ENCODE measurements at regions not wholly inside any gene's neighbourhood (a gene's known extent, or its start where the extent isn't known, plus 50 kb on each side); places are given as distances from the start of the nearest gene placed in this dataset.
"Not testable (repeated sequence)": the region's sequence is repeated elsewhere in the genome, so short reads cannot be mapped to it uniquely, and the experiment has no call there.

- Histone ChIP-seq H3K27ac (ENCODE audit: low read length) (no peak overlapping the region), H3K4me1 (ENCODE audit: control insufficient read depth, low read depth, low read length) (no peaks in the 10 kb centered on the region), H3K4me3 (ENCODE audit: low read length) (no peak overlapping the region), H3K9me3 (ENCODE audit: control insufficient read depth, low read depth, low read length) (no peaks in the 10 kb centered on the region), H3K9ac (ENCODE audit: low read length) (no peak overlapping the region), H3K27me3 (ENCODE audit: control insufficient read depth, insufficient read depth, low read length) (no peaks in the 10 kb centered on the region), H3K36me3 (ENCODE audit: control insufficient read depth, low read depth, low read length) (no peaks in the 10 kb centered on the region)
Measured at GRCh38 chr3:73846951-73847350, 222.2 kb upstream of the PDZRN3 start.

GRCh38 chr3:73839032-73839431 lies 214.3 kb upstream of the PDZRN3 start:
- H3K9me3 ChIP-seq (ENCODE audit: control insufficient read depth, low read depth, low read length), result peaks cover 7% of the 10 kb centered on the region
- H3K36me3 ChIP-seq (ENCODE audit: control insufficient read depth, low read depth, low read length), result no peaks in the 10 kb centered on the region
- no peaks in the 10 kb centered on the region for H3K4me1 ChIP-seq (ENCODE audit: control insufficient read depth, low read depth, low read length)
- no peak overlapping the region for H3K9ac ChIP-seq (ENCODE audit: low read length)
- H3K4me3 ChIP-seq (ENCODE audit: low read length), result no peak overlapping the region
- no peaks in the 10 kb centered on the region for H3K27me3 ChIP-seq (ENCODE audit: control insufficient read depth, insufficient read depth, low read length)
- H3K27ac ChIP-seq (ENCODE audit: low read length), result no peak overlapping the region

- Histone ChIP-seq H3K4me3 (ENCODE audit: low read length) (no peak overlapping the region), H3K36me3 (ENCODE audit: control insufficient read depth, low read depth, low read length) (no peaks in the 10 kb centered on the region), H3K27ac (ENCODE audit: low read length) (no peak overlapping the region), H3K9ac (ENCODE audit: low read length) (no peak overlapping the region), H3K9me3 (ENCODE audit: control insufficient read depth, low read depth, low read length) (peaks cover 7% of the 10 kb centered on the region), H3K27me3 (ENCODE audit: control insufficient read depth, insufficient read depth, low read length) (no peaks in the 10 kb centered on the region), H3K4me1 (ENCODE audit: control insufficient read depth, low read depth, low read length) (no peaks in the 10 kb centered on the region)
Measured at GRCh38 chr3:73835945-73836344, 211.2 kb upstream of the PDZRN3 start.

- no peak overlapping the region for H3K9ac ChIP-seq (ENCODE audit: low read length)
- H3K9me3 ChIP-seq (ENCODE audit: control insufficient read depth, low read depth, low read length), result peaks cover 7% of the 10 kb centered on the region
- no peak overlapping the region for H3K27ac ChIP-seq (ENCODE audit: low read length)
- no peak overlapping the region for H3K4me3 ChIP-seq (ENCODE audit: low read length)
- H3K36me3 ChIP-seq (ENCODE audit: control insufficient read depth, low read depth, low read length), result no peaks in the 10 kb centered on the region
- H3K4me1 ChIP-seq (ENCODE audit: control insufficient read depth, low read depth, low read length), result no peaks in the 10 kb centered on the region
- H3K27me3 ChIP-seq (ENCODE audit: control insufficient read depth, insufficient read depth, low read length), result no peaks in the 10 kb centered on the region
Measured at GRCh38 chr3:73832426-73832825, 207.7 kb upstream of the PDZRN3 start.

- Histone ChIP-seq H3K36me3 (ENCODE audit: control insufficient read depth, low read depth, low read length) (no peaks in the 10 kb centered on the region), H3K27me3 (ENCODE audit: control insufficient read depth, insufficient read depth, low read length) (no peaks in the 10 kb centered on the region), H3K27ac (ENCODE audit: low read length) (no peak overlapping the region), H3K9me3 (ENCODE audit: control insufficient read depth, low read depth, low read length) (no peaks in the 10 kb centered on the region), H3K4me1 (ENCODE audit: control insufficient read depth, low read depth, low read length) (no peaks in the 10 kb centered on the region), H3K9ac (ENCODE audit: low read length) (no peak overlapping the region), H3K4me3 (ENCODE audit: low read length) (no peak overlapping the region)
Measured at GRCh38 chr3:73828348-73828747, 203.6 kb upstream of the PDZRN3 start.

- Histone ChIP-seq H3K36me3 (ENCODE audit: control insufficient read depth, low read depth, low read length) (no peaks in the 10 kb centered on the region), H3K27ac (ENCODE audit: low read length) (no peak overlapping the region), H3K4me1 (ENCODE audit: control insufficient read depth, low read depth, low read length) (no peaks in the 10 kb centered on the region), H3K27me3 (ENCODE audit: control insufficient read depth, insufficient read depth, low read length) (no peaks in the 10 kb centered on the region), H3K9me3 (ENCODE audit: control insufficient read depth, low read depth, low read length) (no peaks in the 10 kb centered on the region), H3K9ac (ENCODE audit: low read length) (no peak overlapping the region), H3K4me3 (ENCODE audit: low read length) (no peak overlapping the region)
Measured at GRCh38 chr3:73827725-73828211, 203.0 kb upstream of the PDZRN3 start.

- H3K4me3 ChIP-seq (ENCODE audit: low read length), result no peak overlapping the region
- no peak overlapping the region for H3K27ac ChIP-seq (ENCODE audit: low read length)
- H3K27me3 ChIP-seq (ENCODE audit: control insufficient read depth, insufficient read depth, low read length), result no peaks in the 10 kb centered on the region
- H3K9ac ChIP-seq (ENCODE audit: low read length), result no peak overlapping the region
- no peaks in the 10 kb centered on the region for H3K4me1 ChIP-seq (ENCODE audit: control insufficient read depth, low read depth, low read length)
- H3K36me3 ChIP-seq (ENCODE audit: control insufficient read depth, low read depth, low read length), result no peaks in the 10 kb centered on the region
- H3K9me3 ChIP-seq (ENCODE audit: control insufficient read depth, low read depth, low read length), result no peaks in the 10 kb centered on the region
Measured at GRCh38 chr3:73827204-73827603, 202.5 kb upstream of the PDZRN3 start.

GRCh38 chr3:73820896-73821295 lies 196.2 kb upstream of the PDZRN3 start:
- not testable (repeated sequence) for H3K27me3 ChIP-seq (ENCODE audit: control insufficient read depth, insufficient read depth, low read length)

GRCh38 chr3:73820431-73820830 lies 195.7 kb upstream of the PDZRN3 start:
- Histone ChIP-seq H3K9me3 (ENCODE audit: control insufficient read depth, low read depth, low read length) (peaks cover 3% of the 10 kb centered on the region), H3K4me1 (ENCODE audit: control insufficient read depth, low read depth, low read length) (no peaks in the 10 kb centered on the region), H3K27me3 (ENCODE audit: control insufficient read depth, insufficient read depth, low read length) (no peaks in the 10 kb centered on the region), H3K4me3 (ENCODE audit: low read length) (no peak overlapping the region), H3K9ac (ENCODE audit: low read length) (no peak overlapping the region), H3K36me3 (ENCODE audit: control insufficient read depth, low read depth, low read length) (no peaks in the 10 kb centered on the region), H3K27ac (ENCODE audit: low read length) (no peak overlapping the region)

More at GRCh38 chr3:73820896-73821295, 196.2 kb upstream of the PDZRN3 start:
- H3K9ac ChIP-seq (ENCODE audit: low read length); H3K4me1 ChIP-seq (ENCODE audit: control insufficient read depth, low read depth, low read length); H3K27ac ChIP-seq (ENCODE audit: low read length); H3K4me3 ChIP-seq (ENCODE audit: low read length); H3K9me3 ChIP-seq (ENCODE audit: control insufficient read depth, low read depth, low read length); H3K36me3 ChIP-seq (ENCODE audit: control insufficient read depth, low read depth, low read length): not testable (repeated sequence)

GRCh38 chr3:73815966-73816365 lies 191.2 kb upstream of the PDZRN3 start:
- H3K4me3 ChIP-seq (ENCODE audit: low read length), result no peak overlapping the region
- H3K4me1 ChIP-seq (ENCODE audit: control insufficient read depth, low read depth, low read length), result no peaks in the 10 kb centered on the region
- no peaks in the 10 kb centered on the region for H3K27me3 ChIP-seq (ENCODE audit: control insufficient read depth, insufficient read depth, low read length)
- no peaks in the 10 kb centered on the region for H3K36me3 ChIP-seq (ENCODE audit: control insufficient read depth, low read depth, low read length)
- H3K9ac ChIP-seq (ENCODE audit: low read length), result no peak overlapping the region
- H3K27ac ChIP-seq (ENCODE audit: low read length), result no peak overlapping the region
- no peaks in the 10 kb centered on the region for H3K9me3 ChIP-seq (ENCODE audit: control insufficient read depth, low read depth, low read length)

- no peaks in the 10 kb centered on the region for H3K27me3 ChIP-seq (ENCODE audit: control insufficient read depth, insufficient read depth, low read length)
- H3K36me3 ChIP-seq (ENCODE audit: control insufficient read depth, low read depth, low read length), result no peaks in the 10 kb centered on the region
- H3K27ac ChIP-seq (ENCODE audit: low read length), result no peak overlapping the region
- no peak overlapping the region for H3K4me3 ChIP-seq (ENCODE audit: low read length)
- no peaks in the 10 kb centered on the region for H3K9me3 ChIP-seq (ENCODE audit: control insufficient read depth, low read depth, low read length)
- no peak overlapping the region for H3K9ac ChIP-seq (ENCODE audit: low read length)
- peaks cover 4% of the 10 kb centered on the region for H3K4me1 ChIP-seq (ENCODE audit: control insufficient read depth, low read depth, low read length)
Measured at GRCh38 chr3:73813692-73814292, 189.1 kb upstream of the PDZRN3 start.

- Histone ChIP-seq H3K9ac (ENCODE audit: low read length) (no peak overlapping the region), H3K4me3 (ENCODE audit: low read length) (no peak overlapping the region), H3K27me3 (ENCODE audit: control insufficient read depth, insufficient read depth, low read length) (no peaks in the 10 kb centered on the region), H3K27ac (ENCODE audit: low read length) (no peak overlapping the region), H3K9me3 (ENCODE audit: control insufficient read depth, low read depth, low read length) (no peaks in the 10 kb centered on the region), H3K36me3 (ENCODE audit: control insufficient read depth, low read depth, low read length) (no peaks in the 10 kb centered on the region), H3K4me1 (ENCODE audit: control insufficient read depth, low read depth, low read length) (peaks cover 5% of the 10 kb centered on the region)
Measured at GRCh38 chr3:73813291-73813690, 188.6 kb upstream of the PDZRN3 start.

Data from iPS-18a (cell line).